ENCODE measurements at regions not wholly inside any gene's neighbourhood (a gene's known extent, or its start where the extent isn't known, plus 50 kb on each side); places are given as distances from the start of the nearest gene placed in this dataset.

DNA sequence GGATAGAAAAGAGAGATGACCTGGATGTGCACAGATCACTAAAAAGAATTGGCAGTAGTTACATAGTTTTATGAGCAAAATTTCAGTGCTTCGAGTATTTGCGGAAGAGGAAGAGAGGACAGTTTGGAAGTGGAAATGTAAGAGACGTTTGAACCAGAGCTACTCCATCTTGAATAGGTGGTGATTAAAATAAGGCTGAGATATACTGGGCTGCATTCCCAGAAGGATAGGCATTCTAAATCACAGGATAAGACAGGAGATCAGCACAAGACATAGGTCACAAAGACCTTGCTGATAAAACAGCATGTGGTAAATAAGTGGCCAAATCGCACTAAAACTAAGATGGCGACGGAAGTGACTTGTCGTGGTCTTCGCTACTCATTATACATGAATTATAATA, 453.3 kb downstream of the COL11A1 start:
- Mint-ChIP-seq H3K36me3 (ENCODE audit: unreplicated experiment) (peaks cover 3% of the 10 kb centered on the region), H3K4me1 (ENCODE audit: low read depth, unreplicated experiment) (no peaks in the 10 kb centered on the region), H3K27me3 (ENCODE audit: unreplicated experiment) (no peaks in the 10 kb centered on the region), H3K4me3 (ENCODE audit: unreplicated experiment) (no peak overlapping the region), H3K9me3 (ENCODE audit: unreplicated experiment) (peaks cover 1% of the 10 kb centered on the region), H3K27ac (ENCODE audit: unreplicated experiment) (no peak overlapping the region)
- DNase-seq: no peak
- TF ChIP-seq, protein P1, sequence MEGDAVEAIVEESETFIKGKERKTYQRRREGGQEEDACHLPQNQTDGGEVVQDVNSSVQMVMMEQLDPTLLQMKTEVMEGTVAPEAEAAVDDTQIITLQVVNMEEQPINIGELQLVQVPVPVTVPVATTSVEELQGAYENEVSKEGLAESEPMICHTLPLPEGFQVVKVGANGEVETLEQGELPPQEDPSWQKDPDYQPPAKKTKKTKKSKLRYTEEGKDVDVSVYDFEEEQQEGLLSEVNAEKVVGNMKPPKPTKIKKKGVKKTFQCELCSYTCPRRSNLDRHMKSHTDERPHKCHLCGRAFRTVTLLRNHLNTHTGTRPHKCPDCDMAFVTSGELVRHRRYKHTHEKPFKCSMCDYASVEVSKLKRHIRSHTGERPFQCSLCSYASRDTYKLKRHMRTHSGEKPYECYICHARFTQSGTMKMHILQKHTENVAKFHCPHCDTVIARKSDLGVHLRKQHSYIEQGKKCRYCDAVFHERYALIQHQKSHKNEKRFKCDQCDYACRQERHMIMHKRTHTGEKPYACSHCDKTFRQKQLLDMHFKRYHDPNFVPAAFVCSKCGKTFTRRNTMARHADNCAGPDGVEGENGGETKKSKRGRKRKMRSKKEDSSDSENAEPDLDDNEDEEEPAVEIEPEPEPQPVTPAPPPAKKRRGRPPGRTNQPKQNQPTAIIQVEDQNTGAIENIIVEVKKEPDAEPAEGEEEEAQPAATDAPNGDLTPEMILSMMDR (IDR thresholded peaks at IDR 0.05; ENCODE audit: partially characterized antibody, unreplicated experiment): no peak

- H3K36me3 Mint-ChIP-seq (ENCODE audit: unreplicated experiment): no peaks in the 10 kb centered on the region
- no peak overlapping the region for H3K4me3 Mint-ChIP-seq (ENCODE audit: unreplicated experiment)
- H3K27me3 Mint-ChIP-seq (ENCODE audit: unreplicated experiment): no peaks in the 10 kb centered on the region
- H3K9me3 Mint-ChIP-seq (ENCODE audit: unreplicated experiment): peaks cover 2% of the 10 kb centered on the region
- TF ChIP-seq, protein P1 (IDR thresholded peaks at IDR 0.05; ENCODE audit: partially characterized antibody, unreplicated experiment): no peak
- no peak for DNase-seq
- H3K4me1 Mint-ChIP-seq (ENCODE audit: low read depth, unreplicated experiment): no peaks in the 10 kb centered on the region
- H3K27ac Mint-ChIP-seq (ENCODE audit: unreplicated experiment): no peak overlapping the region
These were observed 467.4 kb downstream of the COL11A1 start for GRCh38 chr1:102640872-102641271.

DNA sequence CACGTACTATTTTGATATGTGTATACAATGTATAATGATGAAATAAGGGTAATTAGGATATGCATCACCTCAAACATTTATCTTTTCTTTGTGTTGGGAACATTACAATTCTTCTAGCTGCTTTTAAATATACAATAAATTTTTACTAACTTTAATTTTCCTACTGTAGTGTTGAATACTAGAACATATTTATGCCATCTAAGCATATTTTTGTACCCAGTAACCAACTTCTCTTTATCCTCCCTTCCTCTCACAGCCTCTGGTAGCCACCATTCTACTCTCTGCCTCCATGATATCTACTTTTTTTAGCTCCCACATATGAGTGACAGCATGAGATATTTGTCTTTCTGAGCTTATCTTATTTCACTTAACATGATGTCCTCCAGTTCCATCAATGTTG, 468.0 kb downstream of the COL11A1 start:
- Mint-ChIP-seq H3K4me1 (ENCODE audit: low read depth, unreplicated experiment) (no peaks in the 10 kb centered on the region), H3K27ac (ENCODE audit: unreplicated experiment) (no peak overlapping the region), H3K27me3 (ENCODE audit: unreplicated experiment) (no peaks in the 10 kb centered on the region), H3K4me3 (ENCODE audit: unreplicated experiment) (no peak overlapping the region), H3K9me3 (ENCODE audit: unreplicated experiment) (peaks cover 2% of the 10 kb centered on the region), H3K36me3 (ENCODE audit: unreplicated experiment) (no peaks in the 10 kb centered on the region)
- TF ChIP-seq, protein P1 (IDR thresholded peaks at IDR 0.05; ENCODE audit: partially characterized antibody, unreplicated experiment): no peak
- DNase-seq: no peak

DNA sequence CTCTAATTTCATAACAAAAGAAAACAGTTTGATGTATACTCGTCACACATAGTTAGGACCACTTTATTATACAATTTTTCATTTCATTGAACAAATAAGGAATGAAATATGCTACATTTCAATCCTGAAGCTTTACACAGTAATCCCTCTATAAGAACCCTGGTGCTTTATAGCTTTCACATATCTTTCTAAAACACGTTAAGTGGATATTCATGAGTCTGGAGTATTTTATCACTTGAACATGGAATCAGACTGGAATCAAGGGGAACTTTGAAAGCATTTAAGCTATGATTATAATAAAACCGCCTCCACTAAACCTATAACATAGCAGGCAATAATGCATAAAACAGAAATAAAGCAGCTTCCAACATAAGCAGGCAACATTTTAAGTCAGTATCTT, 476.6 kb downstream of the COL11A1 start:
- DNase-seq: no peak
- H3K27me3 Mint-ChIP-seq (ENCODE audit: unreplicated experiment): no peaks in the 10 kb centered on the region
- TF ChIP-seq, protein P1 (IDR thresholded peaks at IDR 0.05; ENCODE audit: partially characterized antibody, unreplicated experiment): no peak

DNA sequence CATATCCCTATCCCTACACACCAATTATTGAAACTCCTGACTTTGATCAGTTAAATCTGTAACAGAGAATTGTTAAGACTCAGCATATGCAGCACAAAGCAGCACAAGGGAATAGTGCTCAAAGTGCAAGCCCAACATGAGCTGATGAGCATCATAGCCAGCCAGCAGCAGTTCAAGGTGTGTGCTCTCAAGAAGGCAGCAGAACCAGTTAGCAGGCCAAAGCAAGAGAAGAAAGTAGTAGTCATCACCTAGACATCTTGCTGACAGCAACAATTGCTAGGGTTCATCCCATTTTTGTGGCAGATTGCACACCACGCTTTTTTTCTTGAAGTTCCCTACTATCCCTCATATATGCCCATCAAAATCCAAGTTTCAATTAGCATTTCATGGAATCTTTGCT, 478.3 kb downstream of the COL11A1 start:
- Mint-ChIP-seq H3K4me1 (ENCODE audit: low read depth, unreplicated experiment) (no peaks in the 10 kb centered on the region), H3K4me3 (ENCODE audit: unreplicated experiment) (no peak overlapping the region), H3K27me3 (ENCODE audit: unreplicated experiment) (no peaks in the 10 kb centered on the region), H3K36me3 (ENCODE audit: unreplicated experiment) (no peaks in the 10 kb centered on the region), H3K9me3 (ENCODE audit: unreplicated experiment) (peaks cover 2% of the 10 kb centered on the region), H3K27ac (ENCODE audit: unreplicated experiment) (no peak overlapping the region)
- DNase-seq: no peak
- TF ChIP-seq, protein P1 (IDR thresholded peaks at IDR 0.05; ENCODE audit: partially characterized antibody, unreplicated experiment): no peak

More for the DNA sequence above, 476.6 kb downstream of the COL11A1 start:
- no peak overlapping the region for H3K4me3 Mint-ChIP-seq (ENCODE audit: unreplicated experiment)
- no peaks in the 10 kb centered on the region for H3K36me3 Mint-ChIP-seq (ENCODE audit: unreplicated experiment)
- no peak overlapping the region for H3K27ac Mint-ChIP-seq (ENCODE audit: unreplicated experiment)
- peaks cover 2% of the 10 kb centered on the region for H3K9me3 Mint-ChIP-seq (ENCODE audit: unreplicated experiment)
- no peaks in the 10 kb centered on the region for H3K4me1 Mint-ChIP-seq (ENCODE audit: low read depth, unreplicated experiment)
